Bronchial epithelial cell (primary cell): ENCODE measurements at regions not wholly inside any gene's neighbourhood (a gene's known extent, or its start where the extent isn't known, plus 50 kb on each side); places are given as distances from the start of the nearest gene placed in this dataset.

Experiments
- DNase-seq: peaks from one replicate; pipeline ENCODE4 v3.0.0-alpha.2; 2010; ENCODE audit warnings: low read depth
- FAIRE-seq: peaks from 2 replicates; lab custom pipeline; 2011; peaks lifted over from hg19 to GRCh38; lab: Jason Lieb, UNC
- H3K27me3 ChIP-seq: 2 replicates; pipeline ENCODE4 v1.5.1; 2011; ENCODE audit warnings: low read length; ENCODE audit not compliant: control insufficient read depth, insufficient read depth
- H3K36me3 ChIP-seq: 2 replicates; pipeline ENCODE4 v1.5.1; 2011; ENCODE audit warnings: low read length; ENCODE audit not compliant: control insufficient read depth, insufficient read depth
- H3K4me3 ChIP-seq: 2 replicates; pipeline ENCODE4 v1.5.1; 2011; ENCODE audit warnings: mild to moderate bottlenecking, low read depth, low read length, control low read depth
- TF ChIP-seq, protein P1 (sequence below): IDR thresholded peaks from 2 replicates; pipeline ENCODE4 v1.5.1; 2011; ENCODE audit warnings: mild to moderate bottlenecking, moderate library complexity, low read length, control low read depth, inconsistent platforms; ENCODE audit not compliant: insufficient read depth, severe bottlenecking

DNA sequence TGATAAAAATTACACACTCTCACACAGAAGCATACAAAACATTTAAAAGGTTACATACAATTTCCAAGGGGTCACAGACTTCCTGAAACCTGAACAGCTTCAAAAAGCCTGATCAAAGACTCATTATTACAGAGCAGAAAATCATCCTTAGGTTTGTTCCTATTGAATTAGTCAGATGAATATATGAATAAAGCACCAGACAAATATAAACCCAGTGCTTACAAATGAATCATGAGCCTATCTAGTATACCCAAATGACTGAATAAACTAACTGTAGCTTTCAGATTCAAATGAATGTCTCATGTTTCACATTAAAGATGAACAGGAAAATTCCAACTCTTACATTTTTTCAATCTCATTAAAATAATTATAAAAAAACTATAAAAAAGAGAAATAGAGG is 550.3 kb downstream of the SUCLG1 start:
- TF ChIP-seq, protein P1, sequence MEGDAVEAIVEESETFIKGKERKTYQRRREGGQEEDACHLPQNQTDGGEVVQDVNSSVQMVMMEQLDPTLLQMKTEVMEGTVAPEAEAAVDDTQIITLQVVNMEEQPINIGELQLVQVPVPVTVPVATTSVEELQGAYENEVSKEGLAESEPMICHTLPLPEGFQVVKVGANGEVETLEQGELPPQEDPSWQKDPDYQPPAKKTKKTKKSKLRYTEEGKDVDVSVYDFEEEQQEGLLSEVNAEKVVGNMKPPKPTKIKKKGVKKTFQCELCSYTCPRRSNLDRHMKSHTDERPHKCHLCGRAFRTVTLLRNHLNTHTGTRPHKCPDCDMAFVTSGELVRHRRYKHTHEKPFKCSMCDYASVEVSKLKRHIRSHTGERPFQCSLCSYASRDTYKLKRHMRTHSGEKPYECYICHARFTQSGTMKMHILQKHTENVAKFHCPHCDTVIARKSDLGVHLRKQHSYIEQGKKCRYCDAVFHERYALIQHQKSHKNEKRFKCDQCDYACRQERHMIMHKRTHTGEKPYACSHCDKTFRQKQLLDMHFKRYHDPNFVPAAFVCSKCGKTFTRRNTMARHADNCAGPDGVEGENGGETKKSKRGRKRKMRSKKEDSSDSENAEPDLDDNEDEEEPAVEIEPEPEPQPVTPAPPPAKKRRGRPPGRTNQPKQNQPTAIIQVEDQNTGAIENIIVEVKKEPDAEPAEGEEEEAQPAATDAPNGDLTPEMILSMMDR: no peak
- H3K27me3 ChIP-seq: no peaks in the 10 kb centered on the region
- peak; percentile 31 for DNase-seq
- no peaks in the 10 kb centered on the region for H3K36me3 ChIP-seq
- no peak for FAIRE-seq
- no peak overlapping the region for H3K4me3 ChIP-seq

DNA sequence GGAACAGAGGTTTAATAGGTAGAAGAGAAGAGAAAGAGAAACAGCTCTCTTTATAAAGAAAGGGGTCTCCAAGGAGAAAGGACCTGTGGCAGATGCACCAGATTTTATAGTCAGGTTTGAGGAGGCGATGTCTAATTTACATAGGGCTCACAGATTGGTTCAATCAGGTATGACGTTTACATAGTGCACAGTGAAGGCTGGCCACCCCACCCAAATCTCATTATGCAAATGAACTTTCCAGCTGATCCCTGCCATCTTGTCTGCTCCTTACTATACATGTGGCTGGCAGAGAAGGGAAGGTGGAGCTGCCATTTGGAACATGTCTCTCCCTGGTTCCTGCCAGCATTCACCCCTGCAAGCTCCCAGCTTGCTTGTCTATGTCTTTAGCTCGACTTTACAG is 557.8 kb downstream of the SUCLG1 start:
- TF ChIP-seq, protein P1: no peak
- H3K27me3 ChIP-seq: no peaks in the 10 kb centered on the region
- no peaks in the 10 kb centered on the region for H3K36me3 ChIP-seq
- FAIRE-seq (no peak), DNase-seq (no peak)
- no peak overlapping the region for H3K4me3 ChIP-seq

DNA sequence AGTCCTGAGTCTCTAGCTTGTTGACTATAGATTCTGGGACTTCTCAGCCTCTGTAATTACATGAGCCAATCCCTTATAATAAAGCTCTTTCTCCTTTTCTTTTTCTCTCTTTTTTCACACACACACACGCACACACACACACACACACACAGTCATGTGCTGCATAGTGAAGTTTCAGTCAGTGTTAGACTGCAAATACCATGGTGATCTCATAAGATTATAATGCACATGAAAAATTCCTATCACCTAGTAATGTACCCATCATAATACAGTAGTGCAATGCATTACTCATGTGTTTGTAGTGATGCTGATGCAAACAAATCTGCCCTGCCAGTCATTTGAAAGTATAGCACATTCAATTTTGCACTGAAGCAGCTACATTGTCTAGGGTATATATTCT is 558.2 kb downstream of the SUCLG1 start:
- DNase-seq: peak; percentile 91
- no peak overlapping the region for H3K4me3 ChIP-seq
- no peaks in the 10 kb centered on the region for H3K36me3 ChIP-seq
- TF ChIP-seq, protein P1: no peak
- FAIRE-seq: no peak
- no peaks in the 10 kb centered on the region for H3K27me3 ChIP-seq

- Histone ChIP-seq H3K27me3 (no peaks in the 10 kb centered on the region), H3K36me3 (no peaks in the 10 kb centered on the region), H3K4me3 (no peak overlapping the region)
- TF ChIP-seq, protein P1: no peak
- no peak for FAIRE-seq
- DNase-seq: peak; percentile 63
Measured at GRCh38 chr2:83899271-83899670, 559.8 kb downstream of the SUCLG1 start.

DNA sequence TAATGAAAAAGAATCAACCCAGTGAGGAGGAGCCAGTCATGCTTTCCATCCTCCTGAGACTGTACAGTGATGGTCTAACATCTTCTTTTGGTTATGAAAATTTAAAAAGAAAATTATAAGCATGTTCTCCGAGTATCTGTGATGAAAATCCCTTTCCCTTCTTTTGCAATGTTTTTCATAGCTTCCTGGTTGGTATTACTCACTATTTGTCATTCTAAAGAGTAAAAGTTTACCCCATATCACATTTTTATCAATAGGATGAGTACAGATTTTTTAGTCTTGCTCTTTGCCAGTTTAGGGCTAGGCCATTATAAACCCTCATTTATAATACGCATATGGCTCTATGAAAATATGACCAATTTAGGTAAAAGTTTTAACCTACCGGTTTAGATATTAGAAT is 564.1 kb downstream of the SUCLG1 start:
- Histone ChIP-seq H3K4me3 (no peak overlapping the region), H3K27me3 (no peaks in the 10 kb centered on the region), H3K36me3 (no peaks in the 10 kb centered on the region)
- no peak for FAIRE-seq
- DNase-seq: peak; percentile 51
- TF ChIP-seq, protein P1: no peak

- Histone ChIP-seq H3K36me3 (no peaks in the 10 kb centered on the region), H3K4me3 (no peak overlapping the region), H3K27me3 (no peaks in the 10 kb centered on the region)
- TF ChIP-seq, protein P1: no peak
- DNase-seq: no peak
- no peak for FAIRE-seq
Measured at GRCh38 chr2:83887757-83888156, 571.3 kb downstream of the SUCLG1 start.
